ENCODE measurements at regions not wholly inside any gene's neighbourhood (a gene's known extent, or its start where the extent isn't known, plus 50 kb on each side); places are given as distances from the start of the nearest gene placed in this dataset.

GRCh38 chr6:137402143-137402680 lies 92.0 kb downstream of the OLIG3 start:
- H3K27ac ChIP-seq, result peak overlapping the region; percentile 43
- TF ChIP-seq, protein P1, sequence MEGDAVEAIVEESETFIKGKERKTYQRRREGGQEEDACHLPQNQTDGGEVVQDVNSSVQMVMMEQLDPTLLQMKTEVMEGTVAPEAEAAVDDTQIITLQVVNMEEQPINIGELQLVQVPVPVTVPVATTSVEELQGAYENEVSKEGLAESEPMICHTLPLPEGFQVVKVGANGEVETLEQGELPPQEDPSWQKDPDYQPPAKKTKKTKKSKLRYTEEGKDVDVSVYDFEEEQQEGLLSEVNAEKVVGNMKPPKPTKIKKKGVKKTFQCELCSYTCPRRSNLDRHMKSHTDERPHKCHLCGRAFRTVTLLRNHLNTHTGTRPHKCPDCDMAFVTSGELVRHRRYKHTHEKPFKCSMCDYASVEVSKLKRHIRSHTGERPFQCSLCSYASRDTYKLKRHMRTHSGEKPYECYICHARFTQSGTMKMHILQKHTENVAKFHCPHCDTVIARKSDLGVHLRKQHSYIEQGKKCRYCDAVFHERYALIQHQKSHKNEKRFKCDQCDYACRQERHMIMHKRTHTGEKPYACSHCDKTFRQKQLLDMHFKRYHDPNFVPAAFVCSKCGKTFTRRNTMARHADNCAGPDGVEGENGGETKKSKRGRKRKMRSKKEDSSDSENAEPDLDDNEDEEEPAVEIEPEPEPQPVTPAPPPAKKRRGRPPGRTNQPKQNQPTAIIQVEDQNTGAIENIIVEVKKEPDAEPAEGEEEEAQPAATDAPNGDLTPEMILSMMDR (IDR thresholded peaks at IDR 0.05), result no peak
- no peak for TF ChIP-seq ZFX (IDR thresholded peaks at IDR 0.05; ENCODE audit: borderline replicate concordance)

GRCh38 chr6:137401088-137401487 lies 93.1 kb downstream of the OLIG3 start:
- peak overlapping the region; percentile 43 for H3K27ac ChIP-seq
- TF ChIP-seq, protein P1 (IDR thresholded peaks at IDR 0.05), result no peak
- TF ChIP-seq ZFX (IDR thresholded peaks at IDR 0.05; ENCODE audit: borderline replicate concordance), result no peak

DNA sequence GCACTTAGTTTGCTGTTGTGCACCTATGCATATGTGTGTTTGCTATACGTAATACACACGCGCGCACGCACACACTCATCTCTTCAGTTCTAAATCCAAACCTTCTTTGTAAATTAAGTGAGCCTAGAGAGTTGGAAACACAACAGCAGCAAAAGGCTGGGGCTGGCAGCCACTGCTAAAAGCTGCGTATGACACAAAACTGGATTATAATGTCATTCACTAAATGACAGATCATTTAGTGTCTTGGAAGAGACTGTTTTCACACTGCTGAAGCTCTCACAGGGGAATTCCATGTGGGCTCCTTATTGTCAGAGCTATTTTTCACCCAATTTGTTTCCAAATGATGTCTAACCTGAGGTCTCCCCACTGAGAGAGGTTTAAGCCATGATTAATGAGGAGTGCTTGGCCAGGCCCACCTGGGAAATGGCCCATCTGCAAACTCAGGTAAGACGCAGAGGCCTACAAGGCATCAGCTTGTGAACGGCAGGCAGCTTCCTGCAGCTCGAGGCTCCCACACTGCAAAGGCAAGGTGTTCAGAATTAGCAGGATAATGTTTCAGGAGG lies 94.2 kb downstream of the OLIG3 start:
- peak overlapping the region; percentile 43 for H3K27ac ChIP-seq
- TF ChIP-seq, protein P1 (IDR thresholded peaks at IDR 0.05), result no peak
- TF ChIP-seq ZFX (IDR thresholded peaks at IDR 0.05; ENCODE audit: borderline replicate concordance), result no peak

DNA sequence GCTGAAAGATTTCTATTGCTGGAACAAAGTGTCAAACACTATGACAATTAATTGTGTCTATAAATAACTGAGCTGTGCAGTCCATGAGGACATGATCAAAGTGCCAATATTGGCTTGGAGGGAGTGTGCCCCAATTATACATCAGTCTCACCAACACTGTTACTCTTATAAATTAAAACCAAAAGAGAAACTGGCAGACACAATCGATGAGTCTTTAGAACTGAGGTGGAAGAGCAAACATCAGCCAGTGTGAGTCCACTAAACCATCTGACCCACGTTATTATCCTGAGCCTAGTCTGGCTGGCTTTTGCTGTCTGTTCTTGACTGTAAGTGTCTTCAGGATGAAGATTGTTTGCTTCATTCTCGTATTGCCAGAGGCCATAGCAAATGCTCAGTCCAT lies 98.9 kb downstream of the OLIG3 start:
- no peak overlapping the region for H3K27ac ChIP-seq
- TF ChIP-seq ZFX (IDR thresholded peaks at IDR 0.05; ENCODE audit: borderline replicate concordance), result no peak
- TF ChIP-seq, protein P1 (IDR thresholded peaks at IDR 0.05), result no peak

DNA sequence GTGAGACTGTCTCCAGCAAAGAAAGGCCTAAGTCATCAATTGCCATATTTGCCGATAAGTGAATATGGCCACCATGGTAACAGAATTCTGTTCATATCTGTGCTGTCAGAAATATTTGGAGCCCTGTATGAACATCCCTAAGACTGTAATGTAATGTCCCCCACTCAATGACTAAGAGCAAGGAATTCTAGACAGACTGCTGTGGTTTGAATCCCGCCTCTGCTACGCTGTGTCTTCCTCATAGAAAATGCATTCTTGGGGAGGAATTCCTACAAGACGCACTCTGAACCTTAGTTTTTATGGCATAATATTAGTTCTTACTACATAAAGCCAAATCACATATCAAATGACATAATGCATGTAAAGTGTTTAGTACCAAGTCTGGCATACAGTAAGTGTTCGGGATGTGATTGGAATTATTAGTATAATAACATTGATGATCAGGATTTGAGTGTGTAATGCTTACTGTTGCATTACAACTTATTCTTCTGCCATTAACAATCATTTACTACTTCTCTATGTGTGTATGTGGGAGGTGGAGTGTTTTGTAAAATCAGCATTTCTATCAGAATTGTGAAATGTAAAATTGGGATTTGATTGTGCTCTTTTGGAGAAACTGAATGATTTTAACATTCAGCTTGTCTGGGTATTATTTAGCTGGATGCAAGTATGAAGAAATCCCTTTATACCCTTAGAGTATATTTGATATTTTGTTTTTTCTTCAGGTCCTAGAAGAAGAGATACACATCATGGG lies 103.0 kb downstream of the OLIG3 start:
- no peak for TF ChIP-seq ZFX (IDR thresholded peaks at IDR 0.05; ENCODE audit: borderline replicate concordance)
- TF ChIP-seq, protein P1 (IDR thresholded peaks at IDR 0.05), result no peak
- H3K27ac ChIP-seq, result no peak overlapping the region

DNA sequence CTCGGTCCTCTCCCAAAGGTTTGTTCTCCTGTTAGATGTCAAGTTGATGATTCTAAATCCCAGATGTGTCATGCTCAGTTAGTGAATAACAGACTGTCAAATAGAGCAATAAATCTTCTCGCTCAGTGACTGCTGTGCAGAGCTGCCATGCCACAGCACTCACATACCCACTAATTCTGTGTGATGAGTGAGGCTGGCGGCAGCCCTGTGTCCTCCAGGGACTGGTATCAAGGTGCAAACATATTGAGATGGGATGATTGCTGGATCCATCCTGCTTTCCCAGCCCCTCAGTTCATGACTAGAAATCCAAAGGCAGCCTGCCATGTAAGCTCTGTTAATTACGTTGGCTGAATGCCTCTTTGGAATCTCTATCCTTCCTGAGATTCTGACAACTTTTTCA lies 103.9 kb downstream of the OLIG3 start:
- no peak for TF ChIP-seq ZFX (IDR thresholded peaks at IDR 0.05; ENCODE audit: borderline replicate concordance)
- TF ChIP-seq, protein P1 (IDR thresholded peaks at IDR 0.05), result no peak
- no peak overlapping the region for H3K27ac ChIP-seq

GRCh38 chr6:137389150-137389704 lies 105.0 kb downstream of the OLIG3 start:
- TF ChIP-seq, protein P1 (IDR thresholded peaks at IDR 0.05), result no peak
- TF ChIP-seq ZFX (IDR thresholded peaks at IDR 0.05; ENCODE audit: borderline replicate concordance), result no peak
- no peak overlapping the region for H3K27ac ChIP-seq
